Endothelial cell of umbilical vein (primary cell): ENCODE measurements at regions not wholly inside any gene's neighbourhood (a gene's known extent, or its start where the extent isn't known, plus 50 kb on each side); places are given as distances from the start of the nearest gene placed in this dataset.
A peak's percentile ranks its signal among the peaks of the same experiment; 100 is the strongest.

Experiments used
- EZH2 ChIP-seq: IDR thresholded peaks from 2 replicates; pipeline ENCODE4 v1.6.1; 2012; ENCODE audit warnings: borderline replicate concordance, low read depth, mild to moderate bottlenecking, moderate library complexity, low read length, inconsistent platforms; ENCODE audit not compliant: severe bottlenecking
- FOS ChIP-seq: IDR thresholded peaks from 2 replicates; pipeline ENCODE4 v1.6.1; 2011; ENCODE audit warnings: mild to moderate bottlenecking, low read length, moderate library complexity, borderline replicate concordance; ENCODE audit not compliant: insufficient read depth
- POLR2A ChIP-seq: IDR thresholded peaks from 2 replicates; pipeline ENCODE4 v1.6.1; 2012; ENCODE audit warnings: low read depth, mild to moderate bottlenecking, control low read depth, low read length
- POLR2AphosphoS5 ChIP-seq: IDR thresholded peaks from 2 replicates; pipeline ENCODE4 v1.6.1; 2012; ENCODE audit warnings: low read depth, mild to moderate bottlenecking, control low read depth, low read length, moderate library complexity; ENCODE audit not compliant: insufficient read depth
- TF ChIP-seq, protein P1 (sequence below): IDR thresholded peaks from 2 replicates; pipeline ENCODE4 v1.6.1; 2011; ENCODE audit not compliant: insufficient read depth, insufficient read length
- TF ChIP-seq, protein P2 (sequence below), 2 donors: IDR thresholded peaks; 1 replicate in 1 of 2; 2 replicates in 1 of 2; pipeline ENCODE4 v1.5.1; 2011; ENCODE audit warnings: low read length in 2 of 2, mild to moderate bottlenecking in 2 of 2, moderate library complexity in 2 of 2, control low read depth in 1 of 2, inconsistent platforms in 1 of 2, low read depth in 1 of 2; ENCODE audit not compliant: insufficient read depth in 1 of 2; ENCODE audit errors: extremely low read depth in 1 of 2

DNA sequence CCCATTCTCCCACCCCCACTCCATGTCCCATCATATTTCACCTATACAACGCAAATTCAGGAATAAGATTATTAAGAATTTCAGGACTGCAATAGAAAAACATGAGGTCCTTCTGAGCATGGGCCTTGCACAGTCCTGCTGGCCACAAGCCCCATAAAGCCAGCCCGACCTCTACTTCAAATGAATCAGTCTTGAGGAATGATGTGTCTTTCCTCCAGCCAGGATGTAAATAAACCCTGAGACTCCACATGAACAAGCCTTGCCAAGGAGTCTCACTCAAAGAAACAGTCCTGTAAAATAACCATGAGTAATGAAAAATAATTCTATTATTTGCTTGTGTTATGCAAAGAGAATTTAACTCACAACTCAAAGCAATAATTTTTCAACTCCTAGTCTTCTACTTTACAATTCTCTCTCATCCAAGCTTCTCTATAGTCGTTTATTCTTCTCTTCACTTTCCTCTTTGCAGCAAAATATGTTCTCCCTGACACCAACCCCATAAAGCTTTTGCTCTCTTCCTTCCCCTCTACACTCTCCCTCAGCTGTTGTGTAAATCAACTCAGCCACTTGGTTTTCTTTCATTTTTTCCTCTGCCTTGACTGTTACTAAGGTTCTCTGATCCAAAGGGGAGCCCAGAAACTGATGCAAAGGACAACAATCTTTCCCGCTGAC lies 140.1 kb upstream of the MOCS2 start:
- no peak for TF ChIP-seq EZH2
- TF ChIP-seq, protein P1, sequence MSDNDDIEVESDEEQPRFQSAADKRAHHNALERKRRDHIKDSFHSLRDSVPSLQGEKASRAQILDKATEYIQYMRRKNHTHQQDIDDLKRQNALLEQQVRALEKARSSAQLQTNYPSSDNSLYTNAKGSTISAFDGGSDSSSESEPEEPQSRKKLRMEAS = no peak
- no peak for TF ChIP-seq POLR2AphosphoS5
- TF ChIP-seq POLR2A = no peak
- TF ChIP-seq, protein P2, sequence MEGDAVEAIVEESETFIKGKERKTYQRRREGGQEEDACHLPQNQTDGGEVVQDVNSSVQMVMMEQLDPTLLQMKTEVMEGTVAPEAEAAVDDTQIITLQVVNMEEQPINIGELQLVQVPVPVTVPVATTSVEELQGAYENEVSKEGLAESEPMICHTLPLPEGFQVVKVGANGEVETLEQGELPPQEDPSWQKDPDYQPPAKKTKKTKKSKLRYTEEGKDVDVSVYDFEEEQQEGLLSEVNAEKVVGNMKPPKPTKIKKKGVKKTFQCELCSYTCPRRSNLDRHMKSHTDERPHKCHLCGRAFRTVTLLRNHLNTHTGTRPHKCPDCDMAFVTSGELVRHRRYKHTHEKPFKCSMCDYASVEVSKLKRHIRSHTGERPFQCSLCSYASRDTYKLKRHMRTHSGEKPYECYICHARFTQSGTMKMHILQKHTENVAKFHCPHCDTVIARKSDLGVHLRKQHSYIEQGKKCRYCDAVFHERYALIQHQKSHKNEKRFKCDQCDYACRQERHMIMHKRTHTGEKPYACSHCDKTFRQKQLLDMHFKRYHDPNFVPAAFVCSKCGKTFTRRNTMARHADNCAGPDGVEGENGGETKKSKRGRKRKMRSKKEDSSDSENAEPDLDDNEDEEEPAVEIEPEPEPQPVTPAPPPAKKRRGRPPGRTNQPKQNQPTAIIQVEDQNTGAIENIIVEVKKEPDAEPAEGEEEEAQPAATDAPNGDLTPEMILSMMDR (IDR thresholded peaks at IDR 0.05; ENCODE audit: extremely low read depth in 1 of 2, insufficient read depth in 1 of 2, low read depth in 1 of 2, low read length in 2 of 2) = no peak
- peak; percentile 57 for TF ChIP-seq FOS
